ENCODE measurements at regions not wholly inside any gene's neighbourhood (a gene's known extent, or its start where the extent isn't known, plus 50 kb on each side); places are given as distances from the start of the nearest gene placed in this dataset.

GRCh38 chr9:38240051-38240450 lies 152.5 kb upstream of the ALDH1B1 start:
- no peaks in the 10 kb centered on the region for H3K27me3 ChIP-seq
- H3K4me3 ChIP-seq, result no peak overlapping the region
- H3K4me1 ChIP-seq, result no peaks in the 10 kb centered on the region
- WGBS, result 83% methylated on average over 2 of the region's 2 CpGs
- H3K27ac ChIP-seq, result no peak overlapping the region
- TF ChIP-seq CTCF (IDR thresholded peaks at IDR 0.05), result no peak
- no peak for TF ChIP-seq EP300 (IDR thresholded peaks at IDR 0.05)
- no peak for TF ChIP-seq POLR2AphosphoS5 (IDR thresholded peaks at IDR 0.05)
- no peak for TF ChIP-seq POLR2A (IDR thresholded peaks at IDR 0.05)
- H3K36me3 ChIP-seq, result no peaks in the 10 kb centered on the region
- DNase-seq (ENCODE audit: low spot score in 2 of 2), result no peak
- H3K9me3 ChIP-seq, result no peaks in the 10 kb centered on the region

- Histone ChIP-seq H3K4me1 (no peaks in the 10 kb centered on the region), H3K27me3 (no peaks in the 10 kb centered on the region), H3K4me3 (no peak overlapping the region), H3K27ac (no peak overlapping the region), H3K36me3 (no peaks in the 10 kb centered on the region), H3K9me3 (no peaks in the 10 kb centered on the region)
- DNase-seq (ENCODE audit: low spot score in 2 of 2), result no peak
- WGBS, result 94% methylated on average over 5 of the region's 5 CpGs
- TF ChIP-seq CTCF (IDR thresholded peaks at IDR 0.05) (no peak), EP300 (IDR thresholded peaks at IDR 0.05) (no peak), POLR2AphosphoS5 (IDR thresholded peaks at IDR 0.05) (no peak), POLR2A (IDR thresholded peaks at IDR 0.05) (no peak)
These were observed 157.3 kb upstream of the ALDH1B1 start for GRCh38 chr9:38235244-38235643.

- TF ChIP-seq CTCF (IDR thresholded peaks at IDR 0.05) (no peak), POLR2AphosphoS5 (IDR thresholded peaks at IDR 0.05) (no peak), POLR2A (IDR thresholded peaks at IDR 0.05) (no peak), EP300 (IDR thresholded peaks at IDR 0.05) (no peak)
- Histone ChIP-seq H3K36me3 (no peaks in the 10 kb centered on the region), H3K4me1 (no peaks in the 10 kb centered on the region), H3K9me3 (no peaks in the 10 kb centered on the region), H3K4me3 (no peak overlapping the region), H3K27ac (no peak overlapping the region), H3K27me3 (no peaks in the 10 kb centered on the region)
- WGBS, result 83% methylated on average over 5 of the region's 5 CpGs
- no peak for DNase-seq (ENCODE audit: low spot score in 2 of 2)
These were observed 157.9 kb upstream of the ALDH1B1 start for GRCh38 chr9:38234479-38235170.

GRCh38 chr9:38233796-38234355 lies 158.6 kb upstream of the ALDH1B1 start:
- no peak for TF ChIP-seq POLR2A (IDR thresholded peaks at IDR 0.05)
- Histone ChIP-seq H3K27me3 (no peaks in the 10 kb centered on the region), H3K9me3 (no peaks in the 10 kb centered on the region), H3K36me3 (no peaks in the 10 kb centered on the region), H3K27ac (no peak overlapping the region), H3K4me3 (no peak overlapping the region), H3K4me1 (no peaks in the 10 kb centered on the region)
- no peak for DNase-seq (ENCODE audit: low spot score in 2 of 2)
- 89% methylated on average over 9 of the region's 9 CpGs for WGBS

- 73% methylated on average over 7 of the region's 10 CpGs for WGBS
These were observed 159.2 kb upstream of the ALDH1B1 start for GRCh38 chr9:38233343-38233742.

More at GRCh38 chr9:38233343-38233742, 159.2 kb upstream of the ALDH1B1 start:
- Histone ChIP-seq H3K4me3 (no peak overlapping the region), H3K27ac (no peak overlapping the region), H3K36me3 (no peaks in the 10 kb centered on the region), H3K9me3 (no peaks in the 10 kb centered on the region), H3K4me1 (no peaks in the 10 kb centered on the region), H3K27me3 (no peaks in the 10 kb centered on the region)
- no peak for DNase-seq (ENCODE audit: low spot score in 2 of 2)
- TF ChIP-seq CTCF (IDR thresholded peaks at IDR 0.05) (no peak), POLR2AphosphoS5 (IDR thresholded peaks at IDR 0.05) (no peak), EP300 (IDR thresholded peaks at IDR 0.05) (no peak), POLR2A (IDR thresholded peaks at IDR 0.05) (no peak)
